ENCODE measurements at regions not wholly inside any gene's neighbourhood (a gene's known extent, or its start where the extent isn't known, plus 50 kb on each side); places are given as distances from the start of the nearest gene placed in this dataset.

DNA sequence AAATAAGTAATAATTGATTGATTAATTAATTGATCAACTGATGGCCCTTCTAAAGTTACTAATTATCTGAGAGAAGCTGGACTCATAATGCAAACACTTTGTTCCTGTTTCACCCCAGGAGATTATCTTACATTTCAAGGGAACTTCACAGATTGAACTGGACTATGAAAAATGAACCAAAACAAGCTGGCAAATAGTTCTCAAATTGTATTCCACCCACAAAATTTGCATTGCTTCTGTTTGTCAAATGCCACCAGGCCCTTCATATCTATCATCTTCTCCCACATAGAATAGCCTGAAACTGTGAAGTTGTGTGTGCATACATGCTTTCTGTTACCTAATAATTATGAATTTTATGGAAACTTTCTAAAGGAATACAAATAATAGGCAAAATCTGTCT lies 104.0 kb downstream of the ZNF281 start:
- TF ChIP-seq CTCF (IDR thresholded peaks at IDR 0.05): no peak

DNA sequence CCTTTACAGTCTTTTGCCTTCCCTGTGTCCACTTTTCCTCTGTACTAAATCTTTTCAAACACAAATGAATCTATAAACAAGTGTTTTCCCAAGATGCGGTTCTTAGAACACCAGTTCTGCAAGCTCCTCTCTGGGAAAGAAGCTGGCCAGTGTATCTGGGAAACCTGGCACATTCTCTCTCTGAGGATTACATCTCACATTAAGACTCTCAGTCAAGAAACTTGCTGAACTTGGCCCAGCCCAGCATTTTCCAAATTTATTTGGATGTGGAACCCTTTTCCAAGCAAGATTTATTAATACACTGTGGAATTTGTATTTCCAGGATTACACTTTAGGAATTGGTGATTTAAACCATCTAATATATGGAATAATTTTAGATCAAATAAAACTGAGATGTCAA lies 105.7 kb downstream of the ZNF281 start:
- TF ChIP-seq CTCF (IDR thresholded peaks at IDR 0.05): no peak

GRCh38 chr1:200302921-200303290 lies 106.9 kb downstream of the ZNF281 start:
- TF ChIP-seq CTCF (IDR thresholded peaks at IDR 0.05): no peak

- TF ChIP-seq CTCF (IDR thresholded peaks at IDR 0.05): no peak
Observed at GRCh38 chr1:200302192-200302920, 107.5 kb downstream of the ZNF281 start.

DNA sequence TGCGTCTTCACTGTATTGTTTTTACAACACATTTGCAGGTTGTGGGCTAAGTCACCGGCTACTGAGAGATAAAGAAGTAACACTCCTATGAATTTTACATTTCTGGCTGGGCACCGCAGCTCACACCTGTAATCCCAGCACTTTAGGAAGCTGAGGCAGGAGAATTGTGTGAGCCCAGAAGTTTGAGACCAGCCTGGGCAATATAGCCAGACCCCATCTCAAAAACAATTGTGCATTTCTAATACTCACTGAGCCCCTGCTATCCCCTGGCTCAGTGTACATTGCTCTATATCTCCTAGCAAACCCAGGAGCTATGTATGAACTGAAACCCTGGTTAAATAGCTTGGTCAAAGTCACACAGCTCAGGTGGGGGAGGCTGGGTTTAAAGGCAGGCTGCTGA lies 108.7 kb downstream of the ZNF281 start:
- TF ChIP-seq CTCF (IDR thresholded peaks at IDR 0.05): no peak

GRCh38 chr1:200299571-200299970 lies 110.3 kb downstream of the ZNF281 start:
- TF ChIP-seq CTCF (IDR thresholded peaks at IDR 0.05): no peak

DNA sequence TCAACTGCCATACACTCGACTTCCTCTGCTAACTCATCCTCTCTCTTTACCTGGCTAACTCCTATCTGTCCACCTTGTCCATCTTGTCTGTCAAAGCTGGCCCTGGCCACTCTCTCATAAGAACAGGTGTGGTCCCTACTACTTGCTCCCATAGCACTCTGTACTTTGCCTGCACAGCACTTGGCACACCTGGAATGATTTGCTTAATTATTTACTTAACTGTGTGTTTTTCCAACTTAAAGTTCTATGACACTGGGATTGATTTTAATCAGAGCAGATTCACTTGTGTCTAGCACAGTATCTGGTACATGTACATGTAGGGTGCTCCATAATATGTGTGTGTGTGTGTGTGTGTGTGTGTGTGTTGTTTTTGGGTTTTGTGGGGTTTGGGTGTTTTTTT lies 111.6 kb downstream of the ZNF281 start:
- no peak for TF ChIP-seq CTCF (IDR thresholded peaks at IDR 0.05)

All from LNCAP (cell line).